IMR-90 (cell line): ENCODE measurements at regions not wholly inside any gene's neighbourhood (a gene's known extent, or its start where the extent isn't known, plus 50 kb on each side); places are given as distances from the start of the nearest gene placed in this dataset.

Experiments used
- ATAC-seq: fragments of 200-7000 bp; cut with Tn5 transposase; 2 replicates; pipeline ENCODE4 v1.9.1; 2020; ENCODE audit warnings: low read depth, mild to moderate bottlenecking, moderate library complexity
- BruUV-seq: library from RNA; stranded (reverse); fragments of 400-500 nt; replicated peaks from 2 replicates; lab custom pipeline; 2021; lab: Mats Ljungman, UMichigan
- CTCF ChIA-PET: fragments of 300-600 bp; formaldehyde crosslinking; extraction: SDS; loops from one replicate; lab custom pipeline; 2021; ENCODE audit warnings: antibody characterized with exemption; lab: Yijun Ruan, JAX
- POLR2A ChIA-PET: fragments of 300-600 bp; sonication (Branson Sonifier 250); formaldehyde crosslinking; loops from one replicate; lab custom pipeline; 2022; ENCODE audit warnings: antibody characterized with exemption; ENCODE audit not compliant: unreplicated experiment; lab: Charles Lee
- DNase-seq: peaks from one replicate; pipeline ENCODE4 v3.0.0; 2013
- H2AFZ ChIP-seq: replicated peaks from 2 replicates; pipeline ENCODE3; 2013; ENCODE audit warnings: low read length, mild to moderate bottlenecking; ENCODE audit not compliant: poor library complexity
- H2AK5ac ChIP-seq: 2 replicates; pipeline ENCODE4 v1.6.1; 2013; ENCODE audit warnings: low read depth, low read length, inconsistent platforms
- H2AK9ac ChIP-seq: replicated peaks from 2 replicates; pipeline ENCODE3; 2013; ENCODE audit warnings: mild to moderate bottlenecking, low read depth, low read length, moderate library complexity; ENCODE audit not compliant: poor library complexity
- H2BK120ac ChIP-seq: 2 replicates; pipeline ENCODE4 v1.6.1; 2013; ENCODE audit warnings: low read depth, low read length, inconsistent platforms
- H2BK15ac ChIP-seq: 3 replicates; pipeline ENCODE4 v1.6.1; 2013; ENCODE audit warnings: low read depth, low read length, inconsistent platforms
- H2BK20ac ChIP-seq: 2 replicates; pipeline ENCODE4 v1.6.1; 2013; ENCODE audit warnings: low read depth, mild to moderate bottlenecking, inconsistent platforms, low read length, moderate library complexity
- H2BK5ac ChIP-seq: 2 replicates; pipeline ENCODE4 v1.6.1; 2013; ENCODE audit warnings: mild to moderate bottlenecking, low read depth, low read length, inconsistent platforms; ENCODE audit not compliant: poor library complexity, severe bottlenecking
- H3K14ac ChIP-seq: replicated peaks from 2 replicates; pipeline ENCODE4 v1.6.1; 2013; ENCODE audit warnings: low read depth, low read length, inconsistent platforms
- H3K18ac ChIP-seq: 2 replicates; pipeline ENCODE4 v1.6.1; 2013; ENCODE audit warnings: low read depth, low read length, control low read depth
- H3K23ac ChIP-seq: 2 replicates; pipeline ENCODE4 v1.6.1; 2013; ENCODE audit warnings: low read depth, low read length, inconsistent platforms
- H3K27ac ChIP-seq: 2 replicates; pipeline ENCODE4 v1.5.1; 2013; ENCODE audit warnings: mild to moderate bottlenecking, control low read depth, low read length; ENCODE audit not compliant: insufficient read depth
- H3K27me3 ChIP-seq: 2 replicates; pipeline ENCODE4 v1.6.1; 2013; ENCODE audit warnings: low read length; ENCODE audit not compliant: control insufficient read depth, insufficient read depth
- H3K36me3 ChIP-seq: 2 replicates; pipeline ENCODE4 v1.6.1; 2013; ENCODE audit warnings: low read length, mixed read lengths; ENCODE audit not compliant: control insufficient read depth, insufficient read depth
- H3K4ac ChIP-seq: 2 replicates; pipeline ENCODE4 v1.6.1; 2013; ENCODE audit warnings: low read depth, low read length, inconsistent platforms
- H3K4me1 ChIP-seq: 2 replicates; pipeline ENCODE4 v1.6.1; 2013; ENCODE audit warnings: low read length, mixed read lengths; ENCODE audit not compliant: control insufficient read depth, insufficient read depth
- H3K4me2 ChIP-seq: 2 replicates; pipeline ENCODE4 v1.6.1; 2013; ENCODE audit warnings: low read depth, mild to moderate bottlenecking, control low read depth, low read length, moderate library complexity
- H3K4me3 ChIP-seq: 2 replicates; pipeline ENCODE4 v1.5.1; 2013; ENCODE audit warnings: low read depth, mild to moderate bottlenecking, control low read depth, low read length, moderate library complexity; ENCODE audit not compliant: insufficient read depth
- H3K56ac ChIP-seq: 2 replicates; pipeline ENCODE4 v1.6.1; 2013; ENCODE audit warnings: low read length, inconsistent platforms; ENCODE audit not compliant: insufficient read depth; ENCODE audit errors: extremely low read depth
- H3K79me1 ChIP-seq, 2 experiments: 2 replicates each; pipeline ENCODE4 v1.6.1; 2013; ENCODE audit warnings: low read length in 2 of 2, inconsistent platforms in 1 of 2, low read depth in 1 of 2
- H3K9ac ChIP-seq: 2 replicates; pipeline ENCODE4 v1.6.1; 2013; ENCODE audit warnings: low read depth, low read length, control low read depth
- H3K9me1 ChIP-seq: 2 replicates; pipeline ENCODE4 v1.6.1; 2013; ENCODE audit warnings: low read length, inconsistent platforms; ENCODE audit not compliant: insufficient read depth
- H3K9me3 ChIP-seq: 2 replicates; pipeline ENCODE4 v1.6.1; 2013; ENCODE audit warnings: low read length; ENCODE audit not compliant: control insufficient read depth, insufficient read depth
- H4K20me1 ChIP-seq: 2 replicates; pipeline ENCODE4 v1.6.1; 2013; ENCODE audit warnings: low read length, inconsistent platforms; ENCODE audit not compliant: insufficient read depth
- H4K5ac ChIP-seq: 2 replicates; pipeline ENCODE4 v1.6.1; 2013; ENCODE audit warnings: mild to moderate bottlenecking, low read depth, low read length, control low read depth
- H4K8ac ChIP-seq, 2 experiments: 2 replicates each; pipeline ENCODE4 v1.6.1; 2013; ENCODE audit warnings: low read depth in 2 of 2, low read length in 2 of 2, control low read depth in 1 of 2, inconsistent platforms in 1 of 2
- H4K91ac ChIP-seq: 2 replicates; pipeline ENCODE4 v1.6.1; 2013; ENCODE audit warnings: low read depth, low read length, inconsistent platforms; ENCODE audit not compliant: insufficient read depth
- BHLHE40 ChIP-seq: fragments of 150-350 bp; IDR thresholded peaks from 2 replicates; pipeline ENCODE4 v1.6.1; 2016; ENCODE audit warnings: mild to moderate bottlenecking, low read depth, low read length
- CEBPB ChIP-seq: IDR thresholded peaks from 2 replicates; pipeline ENCODE4 v1.6.1; 2012; ENCODE audit warnings: low read depth, low read length, improper control_type of control experiment
- CHD1 ChIP-seq: IDR thresholded peaks from 2 replicates; pipeline ENCODE4 v1.6.1; 2012; ENCODE audit warnings: low read depth, low read length, improper control_type of control experiment
- FOS ChIP-seq: fragments of 150-350 bp; IDR thresholded peaks from 2 replicates; pipeline ENCODE4 v1.6.1; 2016; ENCODE audit warnings: low read depth, low read length
- MAFK ChIP-seq: IDR thresholded peaks from 2 replicates; pipeline ENCODE4 v1.6.1; 2012; ENCODE audit warnings: low read depth, low read length, improper control_type of control experiment
- MAZ ChIP-seq: IDR thresholded peaks from 2 replicates; pipeline ENCODE4 v1.6.1; 2012; ENCODE audit warnings: low read depth, mild to moderate bottlenecking, low read length, improper control_type of control experiment, moderate library complexity, borderline replicate concordance
- MXI1 ChIP-seq: IDR thresholded peaks from 2 replicates; pipeline ENCODE4 v1.6.1; 2012; ENCODE audit warnings: low read depth, mild to moderate bottlenecking, low read length, moderate library complexity, borderline replicate concordance
- NFE2L2 ChIP-seq: fragments of 150-350 bp; IDR thresholded peaks from 2 replicates; pipeline ENCODE4 v1.6.1; 2016; ENCODE audit warnings: low read depth, mild to moderate bottlenecking, low read length
- POLR2A ChIP-seq: IDR thresholded peaks from 2 replicates; pipeline ENCODE4 v1.6.1; 2012; ENCODE audit warnings: mild to moderate bottlenecking, low read depth, low read length
- RAD21 ChIP-seq: IDR thresholded peaks from 2 replicates; pipeline ENCODE4 v1.6.1; 2012; ENCODE audit warnings: low read length, improper control_type of control experiment
- RCOR1 ChIP-seq: IDR thresholded peaks from 2 replicates; pipeline ENCODE4 v1.6.1; 2012; ENCODE audit warnings: mild to moderate bottlenecking, low read length, improper control_type of control experiment; ENCODE audit not compliant: insufficient replicate concordance
- RFX5 ChIP-seq: IDR thresholded peaks from 2 replicates; pipeline ENCODE4 v1.8.0; 2012; ENCODE audit warnings: low read depth, mild to moderate bottlenecking, low read length, moderate library complexity
- SMC3 ChIP-seq: fragments of 150-350 bp; IDR thresholded peaks from 2 replicates; pipeline ENCODE4 v1.6.1; 2016; ENCODE audit warnings: low read depth, mild to moderate bottlenecking, antibody characterized with exemption, low read length, moderate library complexity
- WGBS, 2 experiments: methylation state at CpG; one replicate each; pipeline versions ENCODE4 v1.1.5 to v1.1.7; 2013; ENCODE audit warnings: missing lambda C conversion rate in 2 of 2; ENCODE audit not compliant: insufficient read length in 1 of 2; ENCODE audit errors: extremely low coverage in 2 of 2; 5-methylcytosine and 5-hydroxymethylcytosine counted together
- dilution Hi-C: fragments of 300-500 bp; cut with HindIII; formaldehyde crosslinking; loops from one replicate; pipeline ENCODE4 v1.14.3; 2018; ENCODE audit warnings: low sequenced_read_pairs; ENCODE audit not compliant: unreplicated experiment
- in situ Hi-C: fragments of 300-500 bp; cut with MboI; formaldehyde crosslinking; loops from 3 replicates; pipeline ENCODE4 v1.14.3; 2019; ENCODE audit warnings: low sequenced_read_pairs, inconsistent platforms, mixed read lengths
- intact Hi-C: fragments of 100-400 bp; cut with micrococcal nuclease; formaldehyde crosslinking; loops from 2 replicates; pipeline ENCODE4 v1.10.0; 2022
- TF ChIP-seq, protein P1 (sequence below): fragments of 150-350 bp; IDR thresholded peaks from 2 replicates; pipeline ENCODE4 v1.6.1; 2016; ENCODE audit warnings: low read depth, mild to moderate bottlenecking, low read length, moderate library complexity, borderline replicate concordance
- TF ChIP-seq, protein P2 (sequence below): fragments of 150-350 bp; IDR thresholded peaks from 2 replicates; pipeline ENCODE4 v1.6.1; 2017; ENCODE audit warnings: mild to moderate bottlenecking, antibody characterized with exemption, low read length, low read depth

DNA sequence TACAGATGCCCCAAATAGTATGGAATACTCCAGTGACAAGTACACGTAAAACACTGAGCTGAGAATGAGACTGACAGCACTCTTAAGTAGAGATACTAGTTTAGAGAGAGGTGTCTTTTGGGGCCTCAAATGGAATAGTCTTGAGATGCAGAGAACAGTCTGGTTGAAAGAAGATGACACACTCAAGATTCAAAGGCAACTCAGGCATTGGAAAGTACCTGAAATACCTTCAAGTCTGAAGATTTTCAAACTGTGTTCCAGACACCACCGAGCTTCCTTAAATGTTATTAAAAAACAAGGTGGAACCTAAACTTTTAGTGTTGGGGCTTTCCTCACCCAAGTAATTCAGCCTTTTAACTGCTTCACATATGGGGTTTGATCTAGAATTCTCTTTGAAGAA is 437.7 kb downstream of the OMA1 start:
- no peak overlapping the region for H4K8ac ChIP-seq
- no peak overlapping the region for H2AK5ac ChIP-seq
- ATAC-seq (no peak), DNase-seq (no peak)
- POLR2A ChIA-PET = no interaction called here
- no peak overlapping the region for H3K27ac ChIP-seq
- intact Hi-C loops (no loop called here), in situ Hi-C loops (no loop called here), dilution Hi-C loops (no loop called here)
- no peaks in the 10 kb centered on the region for H3K36me3 ChIP-seq
- CTCF ChIA-PET = no interaction called here
- no peaks in the 10 kb centered on the region for H4K20me1 ChIP-seq
- H2AK9ac ChIP-seq = no peak overlapping the region
- TF ChIP-seq MAFK (no peak), CEBPB (no peak), POLR2A (no peak), BHLHE40 (no peak), FOS (no peak), RFX5 (no peak), NFE2L2 (no peak), RCOR1 (no peak), SMC3 (no peak), RAD21 (no peak), MAZ (no peak), CHD1 (no peak), MXI1 (no peak)
- TF ChIP-seq, protein P1, sequence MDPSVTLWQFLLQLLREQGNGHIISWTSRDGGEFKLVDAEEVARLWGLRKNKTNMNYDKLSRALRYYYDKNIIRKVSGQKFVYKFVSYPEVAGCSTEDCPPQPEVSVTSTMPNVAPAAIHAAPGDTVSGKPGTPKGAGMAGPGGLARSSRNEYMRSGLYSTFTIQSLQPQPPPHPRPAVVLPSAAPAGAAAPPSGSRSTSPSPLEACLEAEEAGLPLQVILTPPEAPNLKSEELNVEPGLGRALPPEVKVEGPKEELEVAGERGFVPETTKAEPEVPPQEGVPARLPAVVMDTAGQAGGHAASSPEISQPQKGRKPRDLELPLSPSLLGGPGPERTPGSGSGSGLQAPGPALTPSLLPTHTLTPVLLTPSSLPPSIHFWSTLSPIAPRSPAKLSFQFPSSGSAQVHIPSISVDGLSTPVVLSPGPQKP = no peak
- TF ChIP-seq, protein P2, sequence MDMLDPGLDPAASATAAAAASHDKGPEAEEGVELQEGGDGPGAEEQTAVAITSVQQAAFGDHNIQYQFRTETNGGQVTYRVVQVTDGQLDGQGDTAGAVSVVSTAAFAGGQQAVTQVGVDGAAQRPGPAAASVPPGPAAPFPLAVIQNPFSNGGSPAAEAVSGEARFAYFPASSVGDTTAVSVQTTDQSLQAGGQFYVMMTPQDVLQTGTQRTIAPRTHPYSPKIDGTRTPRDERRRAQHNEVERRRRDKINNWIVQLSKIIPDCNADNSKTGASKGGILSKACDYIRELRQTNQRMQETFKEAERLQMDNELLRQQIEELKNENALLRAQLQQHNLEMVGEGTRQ = no peak
- H3K9me3 ChIP-seq = no peaks in the 10 kb centered on the region
- no peaks in the 10 kb centered on the region for H3K27me3 ChIP-seq
- H3K4me1 ChIP-seq = no peaks in the 10 kb centered on the region
- no peak overlapping the region for H2BK20ac ChIP-seq
- no peak overlapping the region for H2BK120ac ChIP-seq
- H2BK5ac ChIP-seq = no peak overlapping the region
- H2BK15ac ChIP-seq = no peak overlapping the region
- no peak overlapping the region for H3K23ac ChIP-seq
- no peaks in the 10 kb centered on the region for H3K79me1 ChIP-seq
- H4K5ac ChIP-seq = no peak overlapping the region
- no CpG with 5 or more reads among the region's 2 CpGs for WGBS, 2 experiments
- H3K56ac ChIP-seq = no peak overlapping the region
- no peak overlapping the region for H3K9ac ChIP-seq
- BruUV-seq = no TSS peak
- H3K4ac ChIP-seq = no peak overlapping the region
- no peak overlapping the region for H3K4me2 ChIP-seq
- H4K91ac ChIP-seq = no peak overlapping the region
- H3K18ac ChIP-seq = no peak overlapping the region
- H3K14ac ChIP-seq = no peak overlapping the region
- no peak overlapping the region for H3K4me3 ChIP-seq
- no peaks in the 10 kb centered on the region for H3K9me1 ChIP-seq
- no peak overlapping the region for H2AFZ ChIP-seq
